ENCODE measurements at regions not wholly inside any gene's neighbourhood (a gene's known extent, or its start where the extent isn't known, plus 50 kb on each side); places are given as distances from the start of the nearest gene placed in this dataset.

DNA sequence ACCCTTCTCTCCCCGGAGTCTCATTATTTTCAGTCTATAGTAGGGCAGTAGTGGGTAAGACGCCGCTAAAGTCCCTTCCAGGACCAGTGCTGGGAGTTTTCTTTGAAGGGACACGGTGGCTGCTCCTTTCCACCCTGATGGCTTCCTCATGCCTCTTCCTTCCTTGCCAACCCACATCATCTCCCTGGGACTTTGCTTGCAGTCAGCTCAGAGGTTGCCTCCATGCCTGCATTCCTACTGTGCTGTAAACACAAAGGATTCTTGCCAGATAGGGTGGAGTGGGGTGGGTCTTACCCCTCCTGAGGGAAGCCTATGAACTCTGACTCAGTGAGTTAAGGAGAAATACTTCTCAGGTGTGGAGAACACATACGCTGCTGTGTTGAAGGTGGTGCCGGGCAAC is 59.9 kb upstream of the IGFBP3 start:
- TF ChIP-seq, protein P1, sequence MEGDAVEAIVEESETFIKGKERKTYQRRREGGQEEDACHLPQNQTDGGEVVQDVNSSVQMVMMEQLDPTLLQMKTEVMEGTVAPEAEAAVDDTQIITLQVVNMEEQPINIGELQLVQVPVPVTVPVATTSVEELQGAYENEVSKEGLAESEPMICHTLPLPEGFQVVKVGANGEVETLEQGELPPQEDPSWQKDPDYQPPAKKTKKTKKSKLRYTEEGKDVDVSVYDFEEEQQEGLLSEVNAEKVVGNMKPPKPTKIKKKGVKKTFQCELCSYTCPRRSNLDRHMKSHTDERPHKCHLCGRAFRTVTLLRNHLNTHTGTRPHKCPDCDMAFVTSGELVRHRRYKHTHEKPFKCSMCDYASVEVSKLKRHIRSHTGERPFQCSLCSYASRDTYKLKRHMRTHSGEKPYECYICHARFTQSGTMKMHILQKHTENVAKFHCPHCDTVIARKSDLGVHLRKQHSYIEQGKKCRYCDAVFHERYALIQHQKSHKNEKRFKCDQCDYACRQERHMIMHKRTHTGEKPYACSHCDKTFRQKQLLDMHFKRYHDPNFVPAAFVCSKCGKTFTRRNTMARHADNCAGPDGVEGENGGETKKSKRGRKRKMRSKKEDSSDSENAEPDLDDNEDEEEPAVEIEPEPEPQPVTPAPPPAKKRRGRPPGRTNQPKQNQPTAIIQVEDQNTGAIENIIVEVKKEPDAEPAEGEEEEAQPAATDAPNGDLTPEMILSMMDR (IDR thresholded peaks at IDR 0.05): no peak
- no peak for TF ChIP-seq POLR2A (IDR thresholded peaks at IDR 0.05)

Data from thyroid gland (tissue), 4 donors.